PC-3 (cell line): ENCODE measurements at regions not wholly inside any gene's neighbourhood (a gene's known extent, or its start where the extent isn't known, plus 50 kb on each side); places are given as distances from the start of the nearest gene placed in this dataset.

Experiments
- CTCF ChIP-seq: fragments of 300-600 bp; sonication (generic); conservative IDR thresholded peaks from 2 replicates; pipeline ENCODE4 v1.5.1; 2017; ENCODE audit warnings: antibody characterized with exemption, low read depth, mild to moderate bottlenecking, low read length
- EZH2 ChIP-seq: fragments of 300-600 bp; sonication (generic); IDR thresholded peaks from one replicate; pipeline ENCODE4 v1.6.1; 2017; ENCODE audit warnings: antibody characterized with exemption, mild to moderate bottlenecking, low read length; ENCODE audit not compliant: unreplicated experiment
- EZH2phosphoT487 ChIP-seq: fragments of 300-600 bp; sonication (generic); IDR thresholded peaks from 2 replicates; pipeline ENCODE4 v1.6.1; 2018; ENCODE audit warnings: mild to moderate bottlenecking, antibody characterized with exemption, low read length, borderline replicate concordance

- TF ChIP-seq CTCF: no peak
- no peak for TF ChIP-seq EZH2phosphoT487
- no peak for TF ChIP-seq EZH2
These were observed 99.2 kb downstream of the PSAT1 start for GRCh38 chr9:78396087-78396486.
